Neuronal stem cell (in vitro differentiated cells): ENCODE measurements at regions not wholly inside any gene's neighbourhood (a gene's known extent, or its start where the extent isn't known, plus 50 kb on each side); places are given as distances from the start of the nearest gene placed in this dataset.

Experiments used
- DNase-seq: peaks from one replicate; pipeline ENCODE4 v3.0.0-alpha.2; 2013; ENCODE audit warnings: low spot score
- H2AFZ ChIP-seq: one replicate; pipeline ENCODE4 v1.6.1; 2013; ENCODE audit warnings: mild to moderate bottlenecking, low read length, inconsistent platforms
- H2AK5ac ChIP-seq: 2 replicates; pipeline ENCODE4 v1.6.1; 2013; ENCODE audit warnings: low read depth, mild to moderate bottlenecking, inconsistent platforms, low read length, moderate library complexity, mixed read lengths
- H2BK120ac ChIP-seq: 2 replicates; pipeline ENCODE4 v1.6.1; 2013; ENCODE audit warnings: low read depth, mild to moderate bottlenecking, inconsistent platforms, low read length, moderate library complexity, mixed read lengths
- H2BK12ac ChIP-seq: one replicate; pipeline ENCODE4 v1.6.1; 2013; ENCODE audit warnings: low read length, inconsistent platforms
- H2BK15ac ChIP-seq: 2 replicates; pipeline ENCODE4 v1.6.1; 2013; ENCODE audit warnings: mild to moderate bottlenecking, low read length, inconsistent platforms, mixed read lengths
- H2BK5ac ChIP-seq: one replicate; pipeline ENCODE4 v1.6.1; 2013; ENCODE audit warnings: inconsistent platforms, mild to moderate bottlenecking, low read length, moderate library complexity
- H3K14ac ChIP-seq: one replicate; pipeline ENCODE4 v1.6.1; 2013; ENCODE audit warnings: low read length, inconsistent platforms
- H3K18ac ChIP-seq: 2 replicates; pipeline ENCODE4 v1.6.1; 2013; ENCODE audit warnings: low read length, inconsistent platforms
- H3K23ac ChIP-seq: 2 replicates; pipeline ENCODE4 v1.6.1; 2013; ENCODE audit warnings: low read depth, mild to moderate bottlenecking, mixed read lengths, low read length, inconsistent platforms; ENCODE audit not compliant: poor library complexity
- H3K27ac ChIP-seq: replicated peaks from 3 replicates; pipeline ENCODE4 v1.5.1; 2013; ENCODE audit warnings: low read length, inconsistent platforms
- H3K27me3 ChIP-seq, 3 experiments: 2 replicates each; pipeline ENCODE4 v1.6.1; 2013; ENCODE audit warnings: low read length in 3 of 3, mild to moderate bottlenecking in 2 of 3, inconsistent platforms in 1 of 3, low read depth in 1 of 3, mixed read lengths in 1 of 3, moderate library complexity in 1 of 3; ENCODE audit not compliant: control insufficient read depth in 3 of 3, insufficient read depth in 3 of 3
- H3K36me3 ChIP-seq, 2 donors: replicated peaks in 1 of 2; 2 replicates each; pipeline ENCODE4 v1.6.1; 2013; ENCODE audit warnings: low read length in 2 of 2; ENCODE audit not compliant: control insufficient read depth in 2 of 2, insufficient read depth in 2 of 2
- H3K4ac ChIP-seq: 2 replicates; pipeline ENCODE4 v1.6.1; 2013; ENCODE audit warnings: inconsistent platforms, mild to moderate bottlenecking, low read length, moderate library complexity
- H3K4me1 ChIP-seq, 2 donors: 1 replicate in 1 of 2; 2 replicates in 1 of 2; pipeline ENCODE4 v1.6.1; 2013; ENCODE audit warnings: low read length in 2 of 2, low read depth in 1 of 2; ENCODE audit not compliant: control insufficient read depth in 2 of 2, insufficient read depth in 1 of 2
- H3K4me2 ChIP-seq: one replicate; pipeline ENCODE4 v1.6.1; 2013; ENCODE audit warnings: mild to moderate bottlenecking, low read length, inconsistent platforms; ENCODE audit not compliant: insufficient read depth, poor library complexity, severe bottlenecking
- H3K4me3 ChIP-seq, 2 donors: 2 replicates each; pipeline ENCODE4 v1.5.1; 2013; ENCODE audit warnings: low read length in 2 of 2, mild to moderate bottlenecking in 2 of 2, inconsistent platforms in 1 of 2, moderate library complexity in 1 of 2
- H3K79me1 ChIP-seq: one replicate; pipeline ENCODE4 v1.6.1; 2013; ENCODE audit warnings: low read depth, mild to moderate bottlenecking, inconsistent platforms, low read length, moderate library complexity
- H3K9ac ChIP-seq: one replicate; pipeline ENCODE4 v1.6.1; 2013; ENCODE audit warnings: mild to moderate bottlenecking, low read depth, low read length, inconsistent platforms; ENCODE audit not compliant: poor library complexity
- H3K9me3 ChIP-seq, 2 donors: replicated peaks in 1 of 2; 2 replicates each; pipeline versions ENCODE3 to v1.6.1; 2013; ENCODE audit warnings: low read length in 2 of 2, mild to moderate bottlenecking in 2 of 2, inconsistent platforms in 1 of 2, low read depth in 1 of 2, mixed read lengths in 1 of 2, moderate library complexity in 1 of 2; ENCODE audit not compliant: control insufficient read depth in 2 of 2, insufficient read depth in 1 of 2
- H4K8ac ChIP-seq: one replicate; pipeline ENCODE4 v1.6.1; 2013; ENCODE audit warnings: low read depth, mild to moderate bottlenecking, inconsistent platforms, low read length, moderate library complexity
- H4K91ac ChIP-seq: one replicate; pipeline ENCODE4 v1.6.1; 2013; ENCODE audit warnings: low read length, low read depth, mild to moderate bottlenecking, inconsistent platforms; ENCODE audit not compliant: poor library complexity
- WGBS, 2 donors: extraction: QIAGEN DNeasy Blood & Tissue Kit; methylation state at CpG; one replicate each; pipeline ENCODE4 v1.1.7; 2013; ENCODE audit warnings: missing lambda C conversion rate in 2 of 2, mixed read lengths in 1 of 2; ENCODE audit not compliant: insufficient read length in 2 of 2, insufficient replicate concordance in 1 of 2; ENCODE audit errors: extremely low coverage in 2 of 2; 5-methylcytosine and 5-hydroxymethylcytosine counted together

- no peak overlapping the region for H3K14ac ChIP-seq
- WGBS, 2 donors, result no CpG with 5 or more reads among the region's 12 CpGs
- H3K9me3 ChIP-seq, result no peaks in the 10 kb centered on the region
Measured at GRCh38 chr6:101226677-101227135, 166.8 kb upstream of the GRIK2 start.

DNA sequence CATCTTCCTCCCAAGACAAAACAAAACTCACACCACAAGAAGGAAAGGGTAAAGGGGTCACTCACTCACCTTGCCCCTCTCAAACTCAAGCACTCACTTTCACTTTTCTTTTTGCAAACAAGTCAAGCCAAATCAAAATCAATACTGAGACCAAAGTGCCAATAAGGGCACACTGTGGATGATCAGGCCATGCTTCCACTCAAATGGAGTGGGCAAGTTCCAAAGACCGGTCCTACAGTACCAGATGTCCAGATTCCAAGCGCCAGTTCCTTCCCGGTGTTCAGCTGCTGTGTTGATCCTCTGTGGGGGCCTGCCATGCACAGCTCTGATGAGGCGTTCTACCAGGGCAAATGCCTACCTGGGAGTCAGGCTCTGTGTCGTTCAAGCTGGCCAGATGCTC is 162.6 kb upstream of the GRIK2 start:
- Histone ChIP-seq H2BK15ac (no peak overlapping the region), H2AFZ (no peak overlapping the region), H3K9me3 (no peaks in the 10 kb centered on the region), H4K8ac (no peak overlapping the region), H3K4me2 (no peak overlapping the region), H2BK5ac (no peak overlapping the region), H3K9ac (no peak overlapping the region), H3K36me3 (no peaks in the 10 kb centered on the region), H3K18ac (no peak overlapping the region), H3K4me3 (no peak overlapping the region), H2BK120ac (no peak overlapping the region), H3K4ac (no peak overlapping the region), H3K27ac (no peak overlapping the region), H3K27me3 (no peaks in the 10 kb centered on the region), H4K91ac (no peak overlapping the region), H2BK12ac (no peak overlapping the region), H3K23ac (no peak overlapping the region), H2AK5ac (no peak overlapping the region), H3K79me1 (no peaks in the 10 kb centered on the region), H3K4me1 (peaks cover 0 to 2% of the 10 kb centered on the region in 2 donors), H3K14ac (no peak overlapping the region)
- no CpG with 5 or more reads among the region's 5 CpGs for WGBS, 2 donors
- DNase-seq, result no peak

More at GRCh38 chr6:101226677-101227135, 166.8 kb upstream of the GRIK2 start:
- Histone ChIP-seq H3K79me1 (no peaks in the 10 kb centered on the region), H2BK15ac (no peak overlapping the region), H2BK5ac (no peak overlapping the region), H3K36me3 (no peaks in the 10 kb centered on the region), H3K4me3 (no peak overlapping the region), H2AK5ac (no peak overlapping the region), H3K18ac (no peak overlapping the region), H2AFZ (no peak overlapping the region), H3K4me2 (no peak overlapping the region), H3K27ac (no peak overlapping the region), H4K8ac (no peak overlapping the region), H3K4ac (no peak overlapping the region), H4K91ac (no peak overlapping the region), H2BK120ac (no peak overlapping the region), H3K9ac (no peak overlapping the region), H3K4me1 (no peaks in the 10 kb centered on the region), H2BK12ac (no peak overlapping the region), H3K27me3 (no peaks in the 10 kb centered on the region), H3K23ac (no peak overlapping the region)
- peak; percentile 53 for DNase-seq

DNA sequence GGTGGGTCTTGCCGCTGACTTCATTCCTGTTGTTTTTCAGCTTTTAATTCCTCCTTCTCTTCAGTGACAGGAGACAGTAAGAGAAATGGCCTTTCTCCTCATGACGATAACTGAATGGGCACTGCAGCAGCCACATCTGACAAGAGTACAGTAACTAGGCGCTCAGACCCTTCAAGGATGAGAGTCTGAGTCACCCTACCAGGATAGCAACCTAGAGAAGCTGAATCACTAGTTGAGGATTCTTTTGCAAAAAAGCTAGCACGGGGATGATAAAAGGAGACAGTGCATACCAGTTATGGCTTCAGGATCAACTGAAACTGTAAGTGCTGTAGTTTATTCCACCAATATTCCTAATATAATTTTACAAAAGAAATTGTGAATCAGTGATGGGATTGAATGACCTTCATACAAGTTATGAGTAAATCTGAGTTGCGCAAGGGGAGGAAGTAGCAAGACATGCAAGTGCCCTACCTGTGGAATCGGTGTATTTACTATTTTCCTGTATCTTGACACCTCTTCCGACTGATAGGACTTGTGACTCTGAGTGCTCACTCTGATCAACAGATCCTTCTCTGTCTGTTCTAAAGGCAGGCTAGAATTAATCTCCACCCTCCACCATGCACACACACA is 161.8 kb upstream of the GRIK2 start:
- Histone ChIP-seq H3K27me3 (no peaks in the 10 kb centered on the region), H3K27ac (no peak overlapping the region), H3K14ac (no peak overlapping the region), H2BK12ac (no peak overlapping the region), H2AK5ac (no peak overlapping the region), H2AFZ (no peak overlapping the region), H3K23ac (no peak overlapping the region), H4K8ac (no peak overlapping the region), H3K9me3 (no peaks in the 10 kb centered on the region), H3K18ac (no peak overlapping the region), H2BK15ac (no peak overlapping the region), H3K4me1 (peaks cover 0 to 2% of the 10 kb centered on the region in 2 donors), H4K91ac (no peak overlapping the region), H2BK120ac (no peak overlapping the region), H3K4me3 (no peak overlapping the region), H3K4me2 (no peak overlapping the region), H3K79me1 (no peaks in the 10 kb centered on the region), H2BK5ac (no peak overlapping the region), H3K4ac (no peak overlapping the region), H3K36me3 (no peaks in the 10 kb centered on the region), H3K9ac (no peak overlapping the region)
- DNase-seq, result no peak
- no CpG with 5 or more reads among the region's 7 CpGs for WGBS, 2 donors

DNA sequence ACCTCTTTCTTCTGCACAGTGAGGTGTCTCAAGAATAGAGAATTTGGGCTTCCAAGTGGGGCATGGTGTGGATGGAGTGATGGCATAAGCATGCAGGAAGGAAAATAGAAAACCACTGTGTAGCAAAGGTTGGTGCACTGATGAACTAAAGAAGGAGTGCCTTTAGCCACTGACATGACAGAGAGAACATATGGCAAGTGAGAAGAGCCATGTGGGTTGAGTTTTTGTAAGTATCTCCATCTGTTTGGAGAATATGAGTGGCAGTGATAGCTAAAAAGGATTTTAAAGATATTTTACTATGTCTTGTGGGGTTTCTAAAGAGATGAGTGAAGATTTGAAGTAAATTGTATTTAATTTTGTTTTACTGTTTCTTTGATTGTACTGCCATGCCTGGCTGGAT is 160.5 kb upstream of the GRIK2 start:
- Histone ChIP-seq H4K8ac (no peak overlapping the region), H2AFZ (no peak overlapping the region), H3K9me3 (no peaks in the 10 kb centered on the region), H2BK15ac (no peak overlapping the region), H2AK5ac (no peak overlapping the region), H3K4me3 (no peak overlapping the region), H3K14ac (no peak overlapping the region), H3K4me1 (peaks cover 0 to 2% of the 10 kb centered on the region in 2 donors), H3K4me2 (no peak overlapping the region), H2BK120ac (no peak overlapping the region), H2BK5ac (no peak overlapping the region), H3K79me1 (no peaks in the 10 kb centered on the region), H3K9ac (no peak overlapping the region), H4K91ac (no peak overlapping the region), H3K23ac (no peak overlapping the region), H3K27ac (no peak overlapping the region), H2BK12ac (no peak overlapping the region), H3K4ac (no peak overlapping the region), H3K36me3 (no peaks in the 10 kb centered on the region), H3K18ac (no peak overlapping the region), H3K27me3 (no peaks in the 10 kb centered on the region)
- DNase-seq, result no peak
